SK-N-SH treated with all-trans-retinoic acid at 6 μM for 48 hours (cell line): ENCODE measurements at regions not wholly inside any gene's neighbourhood (a gene's known extent, or its start where the extent isn't known, plus 50 kb on each side); places are given as distances from the start of the nearest gene placed in this dataset.

Experiments
- ATAC-seq: fragments of 200-7000 bp; cut with Tn5 transposase; 3 replicates; pipeline ENCODE4 v1.9.1; 2020; ENCODE audit warnings: mild to moderate bottlenecking, moderate library complexity
- BACH2 ChIP-seq: fragments of 250-450 bp; sonication (Bioruptor Pico); IDR thresholded peaks from 2 replicates; pipeline ENCODE4 v1.9.0; 2021; ENCODE audit warnings: mild to moderate bottlenecking, borderline replicate concordance
- CREB5 ChIP-seq: fragments of 250-450 bp; sonication (Bioruptor Pico); IDR thresholded peaks from 2 replicates; pipeline ENCODE4 v1.5.1; 2020; ENCODE audit warnings: low read depth, mild to moderate bottlenecking, moderate library complexity
- CSDC2 ChIP-seq: fragments of 250-450 bp; sonication (Bioruptor Pico); IDR thresholded peaks from 2 replicates; pipeline ENCODE4 v1.5.0; 2020; ENCODE audit warnings: mild to moderate bottlenecking, moderate library complexity
- CSRNP3 ChIP-seq: fragments of 250-450 bp; sonication (Bioruptor Pico); IDR thresholded peaks from 2 replicates; pipeline ENCODE4 v1.5.1; 2021; ENCODE audit warnings: mild to moderate bottlenecking, moderate library complexity
- ESRRG ChIP-seq: fragments of 250-450 bp; sonication (Bioruptor Pico); IDR thresholded peaks from 2 replicates; pipeline ENCODE4 v1.6.1; 2021; ENCODE audit warnings: mild to moderate bottlenecking
- GLIS3 ChIP-seq: fragments of 250-450 bp; sonication (Bioruptor Pico); IDR thresholded peaks from 2 replicates; pipeline ENCODE4 v1.5.0; 2020; ENCODE audit warnings: mild to moderate bottlenecking, moderate library complexity
- ISL1 ChIP-seq: fragments of 250-450 bp; sonication (Bioruptor Pico); IDR thresholded peaks from 2 replicates; pipeline ENCODE4 v2.1.2; 2022; ENCODE audit warnings: mild to moderate bottlenecking, moderate library complexity
- OSR1 ChIP-seq: fragments of 250-450 bp; sonication (Bioruptor Pico); IDR thresholded peaks from 2 replicates; pipeline ENCODE4 v1.8.0; 2022; ENCODE audit warnings: moderate library complexity, mild to moderate bottlenecking, inconsistent platforms
- PATZ1 ChIP-seq: fragments of 250-450 bp; sonication (Bioruptor Pico); IDR thresholded peaks from 2 replicates; pipeline ENCODE4 v1.8.0; 2020; ENCODE audit warnings: mild to moderate bottlenecking, moderate library complexity, borderline replicate concordance
- POU6F1 ChIP-seq: fragments of 250-450 bp; sonication (Bioruptor Pico); IDR thresholded peaks from 2 replicates; pipeline ENCODE4 v1.8.0; 2021; ENCODE audit warnings: low read depth, mild to moderate bottlenecking, moderate library complexity, borderline replicate concordance
- TCF4 ChIP-seq: fragments of 250-450 bp; sonication (Bioruptor Pico); IDR thresholded peaks from 2 replicates; pipeline ENCODE4 v1.8.0; 2021; ENCODE audit warnings: mild to moderate bottlenecking, moderate library complexity, borderline replicate concordance
- TOX ChIP-seq: fragments of 250-450 bp; sonication (Bioruptor Pico); IDR thresholded peaks from 2 replicates; pipeline ENCODE4 v1.8.0; 2021; ENCODE audit warnings: mild to moderate bottlenecking, moderate library complexity, borderline replicate concordance
- ZC3H10 ChIP-seq: fragments of 250-450 bp; sonication (Bioruptor Pico); IDR thresholded peaks from 2 replicates; pipeline ENCODE4 v1.5.1; 2021; ENCODE audit warnings: mild to moderate bottlenecking, moderate library complexity
- ZFP3 ChIP-seq: fragments of 250-450 bp; sonication (Bioruptor Pico); IDR thresholded peaks from 2 replicates; pipeline ENCODE4 v1.5.0; 2020; ENCODE audit warnings: mild to moderate bottlenecking, moderate library complexity
- ZFP30 ChIP-seq: fragments of 450-650 bp; formaldehyde crosslinking; IDR thresholded peaks from 2 replicates; pipeline ENCODE4 v1.5.0; 2022; ENCODE audit warnings: mild to moderate bottlenecking, moderate library complexity
- ZNF565 ChIP-seq: fragments of 450-650 bp; formaldehyde crosslinking; conservative IDR thresholded peaks from 2 replicates; pipeline ENCODE4 v1.5.0; 2020; ENCODE audit warnings: low read depth, mild to moderate bottlenecking, moderate library complexity
- ZNF70 ChIP-seq: fragments of 450-650 bp; formaldehyde crosslinking; IDR thresholded peaks from 2 replicates; pipeline ENCODE4 v1.5.0; 2020; ENCODE audit warnings: mild to moderate bottlenecking, moderate library complexity
- ZNF8 ChIP-seq: fragments of 450-650 bp; formaldehyde crosslinking; IDR thresholded peaks from 2 replicates; pipeline ENCODE4 v1.5.0; 2020; ENCODE audit warnings: mild to moderate bottlenecking, moderate library complexity

GRCh38 chr15:69664572-69665571 lies 212.3 kb downstream of the RPLP1 start (continued):
- TF ChIP-seq OSR1 (CRISPR knock-in tag): no peak
- TF ChIP-seq ZFP30: no peak
- no peak for TF ChIP-seq POU6F1 (CRISPR knock-in tag)

- no peak; the same call in 2 of the 3 replicates for ATAC-seq
Observed at GRCh38 chr15:69665641-69666111, 213.1 kb downstream of the RPLP1 start.

GRCh38 chr15:69666441-69666882 lies 213.8 kb downstream of the RPLP1 start:
- no peak for TF ChIP-seq BACH2 (CRISPR knock-in tag)
- no peak for TF ChIP-seq ESRRG (CRISPR knock-in tag)
- TF ChIP-seq CSDC2: no peak
- no peak for TF ChIP-seq TCF4 (CRISPR knock-in tag)
- no peak for TF ChIP-seq OSR1 (CRISPR knock-in tag)
- no peak for TF ChIP-seq ZC3H10 (CRISPR knock-in tag)
- no peak for TF ChIP-seq GLIS3
- TF ChIP-seq CREB5 (CRISPR knock-in tag): no peak
- no peak for TF ChIP-seq ZNF70
- no peak for TF ChIP-seq ZNF8 (CRISPR knock-in tag)
- no peak for TF ChIP-seq TOX
- no peak for TF ChIP-seq CSRNP3
- no peak for ATAC-seq

More at GRCh38 chr15:69665641-69666111, 213.1 kb downstream of the RPLP1 start:
- TF ChIP-seq GLIS3: no peak
- no peak for TF ChIP-seq ZNF8 (CRISPR knock-in tag)
- TF ChIP-seq ZNF565 (CRISPR knock-in tag): no peak
- no peak for TF ChIP-seq PATZ1 (CRISPR knock-in tag)
- TF ChIP-seq ZFP30: no peak
- no peak for TF ChIP-seq ZFP3 (CRISPR knock-in tag)
- no peak for TF ChIP-seq ZNF70
- TF ChIP-seq ISL1: no peak
- no peak for TF ChIP-seq BACH2 (CRISPR knock-in tag)
- TF ChIP-seq ESRRG (CRISPR knock-in tag): no peak
- TF ChIP-seq TOX: no peak
- no peak for TF ChIP-seq CSRNP3
- no peak for TF ChIP-seq OSR1 (CRISPR knock-in tag)
